ENCODE measurements at regions not wholly inside any gene's neighbourhood (a gene's known extent, or its start where the extent isn't known, plus 50 kb on each side); places are given as distances from the start of the nearest gene placed in this dataset.

- no peaks in the 10 kb centered on the region for H3K27me3 ChIP-seq
- no peaks in the 10 kb centered on the region for H3K36me3 ChIP-seq
- H3K9me3 ChIP-seq: no peaks in the 10 kb centered on the region
- intact Hi-C loops (cut with DNase I): no loop called here
- H3K27ac ChIP-seq: no peak overlapping the region
- WGBS, 3 donors: 37 to 38% (median 37%) methylated on average over 7 of the region's 7 CpGs
- no peak overlapping the region for H3K4me3 ChIP-seq
- no peaks in the 10 kb centered on the region for H3K4me1 ChIP-seq (ENCODE audit: insufficient read depth)
- DNase-seq: no peak
- TF ChIP-seq EP300 (IDR thresholded peaks at IDR 0.05) (no peak), POLR2A (IDR thresholded peaks at IDR 0.05) (no peak), CTCF (IDR thresholded peaks at IDR 0.05) (no peak)
Measured at GRCh38 chr12:118850244-118850825, 131.0 kb upstream of the SRRM4 start.

GRCh38 chr12:118851891-118852290 is 129.4 kb upstream of the SRRM4 start:
- Histone ChIP-seq H3K9me3 (no peaks in the 10 kb centered on the region), H3K4me1 (ENCODE audit: insufficient read depth) (no peaks in the 10 kb centered on the region), H3K4me3 (no peak overlapping the region), H3K27ac (no peak overlapping the region), H3K36me3 (no peaks in the 10 kb centered on the region), H3K27me3 (no peaks in the 10 kb centered on the region)
- WGBS, 3 donors: 52 to 63% (median 60%) methylated on average over 2 of the region's 2 CpGs
- no peak for DNase-seq
- intact Hi-C loops (cut with DNase I): no loop called here
- TF ChIP-seq POLR2A (IDR thresholded peaks at IDR 0.05): no peak
- TF ChIP-seq CTCF (IDR thresholded peaks at IDR 0.05): no peak
- TF ChIP-seq EP300 (IDR thresholded peaks at IDR 0.05): no peak

GRCh38 chr12:118853634-118854033 is 127.7 kb upstream of the SRRM4 start:
- DNase-seq: no peak

DNA sequence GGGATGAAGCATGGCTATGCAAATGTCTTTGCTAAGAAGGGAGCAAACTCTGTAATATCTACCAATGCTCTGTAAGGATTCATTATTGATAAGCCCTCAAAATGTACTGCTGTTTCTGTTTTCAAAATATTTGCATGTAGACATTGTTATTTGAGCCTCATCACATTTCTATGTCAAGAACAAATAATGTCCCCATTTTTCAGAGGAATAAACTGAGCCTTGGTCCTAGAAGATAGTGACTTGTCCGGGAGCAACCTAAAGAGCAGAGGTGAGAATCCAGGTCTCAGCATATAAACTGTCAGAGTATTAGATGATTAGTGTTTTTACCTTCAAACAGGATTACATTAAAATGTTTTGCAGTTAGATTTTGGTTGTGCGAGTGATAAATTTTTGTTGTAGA is 125.5 kb upstream of the SRRM4 start:
- TF ChIP-seq EP300 (IDR thresholded peaks at IDR 0.05): no peak
- no peak for TF ChIP-seq CTCF (IDR thresholded peaks at IDR 0.05)
- TF ChIP-seq POLR2A (IDR thresholded peaks at IDR 0.05): no peak
- 75 to 86% (median 81%) methylated on average over 2 of the region's 2 CpGs for WGBS, 3 donors

More at GRCh38 chr12:118853634-118854033, 127.7 kb upstream of the SRRM4 start:
- intact Hi-C loops (cut with DNase I): no loop called here
- Histone ChIP-seq H3K27me3 (no peaks in the 10 kb centered on the region), H3K4me1 (ENCODE audit: insufficient read depth) (no peaks in the 10 kb centered on the region), H3K4me3 (no peak overlapping the region), H3K36me3 (no peaks in the 10 kb centered on the region), H3K27ac (no peak overlapping the region), H3K9me3 (no peaks in the 10 kb centered on the region)
- no peak for TF ChIP-seq CTCF (IDR thresholded peaks at IDR 0.05)
- no peak for TF ChIP-seq POLR2A (IDR thresholded peaks at IDR 0.05)
- TF ChIP-seq EP300 (IDR thresholded peaks at IDR 0.05): no peak
- 63 to 69% (median 66%) methylated on average over 4 of the region's 4 CpGs for WGBS, 3 donors

More for the DNA sequence above, 125.5 kb upstream of the SRRM4 start:
- Histone ChIP-seq H3K4me3 (no peak overlapping the region), H3K4me1 (ENCODE audit: insufficient read depth) (no peaks in the 10 kb centered on the region), H3K27me3 (no peaks in the 10 kb centered on the region), H3K36me3 (no peaks in the 10 kb centered on the region), H3K27ac (no peak overlapping the region), H3K9me3 (no peaks in the 10 kb centered on the region)
- intact Hi-C loops (cut with DNase I): no loop called here
- DNase-seq: no peak
